HEK293 (cell line): ENCODE measurements at regions not wholly inside any gene's neighbourhood (a gene's known extent, or its start where the extent isn't known, plus 50 kb on each side); places are given as distances from the start of the nearest gene placed in this dataset.

Experiments
- CTCF ChIA-PET: fragments of 350-600 bp; formaldehyde crosslinking; extraction: SDS; loops from one replicate; lab custom pipeline; 2021; ENCODE audit warnings: antibody characterized with exemption; lab: Yijun Ruan, JAX
- POLR2A ChIA-PET: fragments of 300-600 bp; formaldehyde crosslinking; extraction: SDS; loops from one replicate; lab custom pipeline; 2020; ENCODE audit warnings: antibody characterized with exemption, inconsistent platforms; lab: Yijun Ruan, JAX
- H3K27ac ChIP-seq: fragments of 200-500 bp; sonication (Bioruptor generic); 2 replicates; pipeline ENCODE4 v1.5.1; 2014; ENCODE audit warnings: low read depth, low read length, control low read depth, inconsistent platforms; ENCODE audit errors: extremely low read depth
- H3K36me3 ChIP-seq, 2 experiments: fragments of 200-500 bp in 1 of 2; sonication (Bioruptor generic) in 1 of 2; 1 replicate in 1 of 2; 2 replicates in 1 of 2; pipeline ENCODE4 v1.5.1; 2014 to 2017; ENCODE audit warnings: inconsistent platforms in 2 of 2, low read length in 2 of 2; ENCODE audit not compliant: control insufficient read depth in 2 of 2, insufficient read depth in 1 of 2
- H3K4me1 ChIP-seq: fragments of 200-500 bp; sonication (Bioruptor generic); 2 replicates; pipeline ENCODE4 v1.5.1; 2014; ENCODE audit warnings: mild to moderate bottlenecking, low read length, inconsistent platforms; ENCODE audit not compliant: control insufficient read depth, insufficient read depth
- H3K4me3 ChIP-seq: 2 replicates; pipeline ENCODE4 v1.5.1; 2011; ENCODE audit warnings: low read depth, mild to moderate bottlenecking, control low read depth, low read length, moderate library complexity
- H3K9me3 ChIP-seq: fragments of 200-500 bp; sonication (Bioruptor generic); 2 replicates; pipeline ENCODE4 v1.5.1; 2014; ENCODE audit warnings: low read depth, low read length, inconsistent platforms; ENCODE audit not compliant: control insufficient read depth, insufficient read depth
- EGR2 ChIP-seq: fragments of 450-650 bp; formaldehyde crosslinking; IDR thresholded peaks from 2 replicates; pipeline ENCODE4 v1.5.1; 2016; ENCODE audit warnings: low read depth, missing biosample characterization, missing genetic modification characterization
- INSM2 ChIP-seq: fragments of 450-650 bp; formaldehyde crosslinking; IDR thresholded peaks from 2 replicates; pipeline ENCODE4 v1.5.1; 2016; ENCODE audit warnings: missing biosample characterization, missing genetic modification characterization
- KLF17 ChIP-seq: fragments of 450-650 bp; formaldehyde crosslinking; IDR thresholded peaks from 2 replicates; pipeline ENCODE4 v1.5.1; 2016; ENCODE audit warnings: missing biosample characterization, missing genetic modification characterization
- KLF8 ChIP-seq: fragments of 450-650 bp; formaldehyde crosslinking; IDR thresholded peaks from 2 replicates; pipeline ENCODE4 v1.5.1; 2016; ENCODE audit warnings: missing biosample characterization, missing genetic modification characterization
- KLF9 ChIP-seq: fragments of 450-650 bp; formaldehyde crosslinking; IDR thresholded peaks from 2 replicates; pipeline ENCODE4 v1.5.1; 2016; ENCODE audit warnings: missing biosample characterization, missing genetic modification characterization, low read depth
- MYNN ChIP-seq: fragments of 450-650 bp; formaldehyde crosslinking; IDR thresholded peaks from 2 replicates; pipeline ENCODE4 v1.5.1; 2016; ENCODE audit warnings: missing biosample characterization, missing genetic modification characterization, borderline replicate concordance
- PBX3 ChIP-seq: sonication (generic); formaldehyde crosslinking; IDR thresholded peaks from 2 replicates; pipeline ENCODE4 v1.8.1; 2022; ENCODE audit warnings: mild to moderate bottlenecking, moderate library complexity, missing genetic modification reagents
- SP2 ChIP-seq: fragments of 450-650 bp; formaldehyde crosslinking; IDR thresholded peaks from 2 replicates; pipeline ENCODE4 v1.5.1; 2016; ENCODE audit warnings: missing biosample characterization, missing genetic modification characterization
- ZBTB1 ChIP-seq: fragments of 450-650 bp; formaldehyde crosslinking; IDR thresholded peaks from 2 replicates; pipeline ENCODE4 v1.5.1; 2016; ENCODE audit warnings: missing biosample characterization, missing genetic modification characterization
- ZBTB8A ChIP-seq: fragments of 450-650 bp; formaldehyde crosslinking; IDR thresholded peaks from 2 replicates; pipeline ENCODE4 v1.5.1; 2016; ENCODE audit warnings: missing biosample characterization, missing genetic modification characterization
- ZFP41 ChIP-seq: fragments of 450-650 bp; formaldehyde crosslinking; IDR thresholded peaks from 2 replicates; pipeline ENCODE4 v1.5.1; 2016; ENCODE audit warnings: missing biosample characterization, missing genetic modification characterization, borderline replicate concordance
- ZNF280D ChIP-seq: fragments of 450-650 bp; formaldehyde crosslinking; IDR thresholded peaks from 2 replicates; pipeline ENCODE4 v1.5.1; 2016; ENCODE audit warnings: missing biosample characterization, missing genetic modification characterization
- ZNF324 ChIP-seq: fragments of 450-650 bp; formaldehyde crosslinking; IDR thresholded peaks from 2 replicates; pipeline ENCODE4 v1.5.1; 2016; ENCODE audit warnings: missing biosample characterization, missing genetic modification characterization
- ZNF350 ChIP-seq: fragments of 450-650 bp; formaldehyde crosslinking; IDR thresholded peaks from 2 replicates; pipeline ENCODE4 v1.5.0; 2017; ENCODE audit warnings: missing biosample characterization, mild to moderate bottlenecking, missing genetic modification characterization
- ZNF48 ChIP-seq: fragments of 450-650 bp; formaldehyde crosslinking; IDR thresholded peaks from 2 replicates; pipeline ENCODE4 v1.5.1; 2016; ENCODE audit warnings: missing biosample characterization, missing genetic modification characterization
- ZNF558 ChIP-seq: fragments of 450-650 bp; formaldehyde crosslinking; IDR thresholded peaks from 2 replicates; pipeline ENCODE4 v1.5.1; 2016; ENCODE audit warnings: missing biosample characterization, missing genetic modification characterization
- ZNF580 ChIP-seq: fragments of 450-650 bp; formaldehyde crosslinking; IDR thresholded peaks from 2 replicates; pipeline ENCODE4 v1.5.1; 2016; ENCODE audit warnings: missing biosample characterization, missing genetic modification characterization
- ZNF600 ChIP-seq: fragments of 450-650 bp; formaldehyde crosslinking; IDR thresholded peaks from 2 replicates; pipeline ENCODE4 v1.5.1; 2016; ENCODE audit warnings: missing biosample characterization, missing genetic modification characterization
- ZNF639 ChIP-seq: fragments of 450-650 bp; formaldehyde crosslinking; IDR thresholded peaks from 2 replicates; pipeline ENCODE4 v1.5.1; 2016; ENCODE audit warnings: missing biosample characterization, missing genetic modification characterization
- ZNF645 ChIP-seq: fragments of 450-650 bp; formaldehyde crosslinking; IDR thresholded peaks from 2 replicates; pipeline ENCODE4; 2016; ENCODE audit warnings: missing biosample characterization, missing genetic modification characterization
- ZNF670 ChIP-seq: fragments of 450-650 bp; formaldehyde crosslinking; IDR thresholded peaks from 2 replicates; pipeline ENCODE4 v1.5.1; 2016; ENCODE audit warnings: missing biosample characterization, missing genetic modification characterization, low read depth
- ZNF677 ChIP-seq: fragments of 450-650 bp; IDR thresholded peaks from 2 replicates; pipeline ENCODE4 v1.5.0; 2018; ENCODE audit warnings: missing biosample characterization, mild to moderate bottlenecking, missing genetic modification characterization, moderate library complexity
- ZNF830 ChIP-seq: fragments of 450-650 bp; IDR thresholded peaks from 2 replicates; pipeline ENCODE4 v1.5.0; 2018; ENCODE audit warnings: missing biosample characterization, missing genetic modification characterization, low read depth, mild to moderate bottlenecking, moderate library complexity

- ChIA-PET CTCF (no interaction called here), POLR2A (no interaction called here)
- H3K4me3 ChIP-seq: no peak overlapping the region
- H3K27ac ChIP-seq: no peak overlapping the region
- H3K4me1 ChIP-seq: no peaks in the 10 kb centered on the region
- no peaks in the 10 kb centered on the region for H3K9me3 ChIP-seq
- no peak for TF ChIP-seq EGR2 (tag by site-specific recombination)
- no peak for TF ChIP-seq SP2
- no peak for TF ChIP-seq PBX3
- TF ChIP-seq ZNF639 (tag by site-specific recombination): no peak
- no peak for TF ChIP-seq KLF9 (tag by site-specific recombination)
- TF ChIP-seq ZNF350 (tag by site-specific recombination): no peak
- no peak for TF ChIP-seq ZNF48 (tag by site-specific recombination)
- TF ChIP-seq ZFP41: no peak
- TF ChIP-seq KLF17 (tag by site-specific recombination): no peak
- no peak for TF ChIP-seq INSM2 (tag by site-specific recombination)
- TF ChIP-seq ZNF670: no peak
- no peak for TF ChIP-seq ZBTB8A (tag by site-specific recombination)
- TF ChIP-seq ZNF580 (tag by site-specific recombination): no peak
- no peak for TF ChIP-seq ZNF558
- no peak for TF ChIP-seq ZNF830 (tag by site-specific recombination)
- TF ChIP-seq ZBTB1 (tag by site-specific recombination): no peak
- no peak for TF ChIP-seq MYNN (tag by site-specific recombination)
- TF ChIP-seq ZNF280D: no peak
- TF ChIP-seq KLF8: no peak
- TF ChIP-seq, all 188 proteins: peak for 0
- H3K36me3 ChIP-seq: no peaks in the 10 kb centered on the region
Measured at GRCh38 chr4:24328711-24329110, 255.6 kb downstream of the DHX15 start.

GRCh38 chr4:24328310-24328709 lies 256.0 kb downstream of the DHX15 start:
- Histone ChIP-seq H3K36me3 (no peaks in the 10 kb centered on the region), H3K4me3 (no peak overlapping the region), H3K9me3 (no peaks in the 10 kb centered on the region), H3K27ac (no peak overlapping the region), H3K4me1 (no peaks in the 10 kb centered on the region)
- no peak for TF ChIP-seq ZNF645 (tag by site-specific recombination)
- TF ChIP-seq ZNF677 (tag by site-specific recombination): no peak
- TF ChIP-seq ZNF324 (tag by site-specific recombination): no peak
- TF ChIP-seq ZNF600 (tag by site-specific recombination): no peak
- CTCF ChIA-PET: no interaction called here
- POLR2A ChIA-PET: no interaction called here
